ENCODE measurements at regions not wholly inside any gene's neighbourhood (a gene's known extent, or its start where the extent isn't known, plus 50 kb on each side); places are given as distances from the start of the nearest gene placed in this dataset.

GRCh38 chrX:39519030-39519488 lies 578.7 kb downstream of the BCOR start:
- TF ChIP-seq CTCF (IDR thresholded peaks at IDR 0.05) (no peak), POLR2A (IDR thresholded peaks at IDR 0.05) (no peak)

All from thyroid gland (tissue), 4 donors.